GM21717 (cell line): ENCODE measurements at regions not wholly inside any gene's neighbourhood (a gene's known extent, or its start where the extent isn't known, plus 50 kb on each side); places are given as distances from the start of the nearest gene placed in this dataset.
"Not testable (repeated sequence)": the region's sequence is repeated elsewhere in the genome, so short reads cannot be mapped to it uniquely, and the experiment has no call there.

ENCODE experiments used
- ATAC-seq: cut with Tn5 transposase; IDR thresholded peaks from one replicate; pipeline ENCODE4 v1.9.1; 2021; ENCODE audit warnings: mild to moderate bottlenecking, moderate library complexity; ENCODE audit not compliant: unreplicated experiment

GRCh38 chr5:29039994-29040393, 2001.6 kb upstream of the CDH9 start:
- ATAC-seq, result no peak

- no peak for ATAC-seq
Observed at GRCh38 chr5:29037716-29038115, 1999.3 kb upstream of the CDH9 start.

GRCh38 chr5:29024052-29024451, 1985.7 kb upstream of the CDH9 start:
- ATAC-seq, result no peak

GRCh38 chr5:29023541-29023940, 1985.2 kb upstream of the CDH9 start:
- no peak for ATAC-seq

- ATAC-seq, result no peak
Observed at GRCh38 chr5:29017501-29017900, 1979.1 kb upstream of the CDH9 start.

DNA sequence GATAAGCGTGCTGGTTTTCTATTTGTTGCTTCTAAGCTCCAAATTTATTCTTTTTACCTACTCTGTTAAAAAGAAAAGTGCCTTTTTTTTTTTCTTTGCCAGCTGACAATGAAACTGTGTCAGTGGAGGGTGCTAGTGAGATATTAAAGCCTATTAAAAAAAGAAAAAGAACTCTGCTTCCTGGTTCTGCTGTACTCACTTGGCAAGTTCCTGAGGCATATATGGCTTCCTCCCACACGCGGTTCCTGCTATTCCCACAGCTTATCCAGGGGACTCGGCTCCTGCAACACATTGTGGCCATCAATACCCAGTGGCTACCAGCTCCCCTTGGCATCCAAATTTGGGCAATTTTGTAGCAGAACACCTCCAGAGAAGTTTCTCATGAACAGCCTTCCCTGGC, 1977.7 kb upstream of the CDH9 start:
- ATAC-seq, result no peak

GRCh38 chr5:29015523-29015922, 1977.1 kb upstream of the CDH9 start:
- no peak for ATAC-seq

DNA sequence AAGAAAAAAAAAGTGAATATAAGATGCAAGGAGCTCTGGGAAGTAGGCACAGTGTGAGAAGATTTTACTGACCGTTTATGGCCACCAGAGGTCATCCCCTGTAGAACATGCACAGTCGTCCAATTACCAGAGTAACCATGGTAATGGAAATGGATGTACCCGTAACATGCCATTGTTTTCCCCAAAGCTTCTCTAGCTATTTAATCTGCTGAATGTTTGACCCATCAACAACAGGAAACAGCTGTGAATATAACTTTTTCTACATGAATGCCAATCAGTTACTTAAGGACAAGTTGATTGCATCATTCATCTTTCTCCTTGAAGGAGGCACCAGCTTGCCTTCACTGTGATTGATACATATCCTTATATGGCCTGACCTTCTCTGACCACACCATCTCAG, 1967.0 kb upstream of the CDH9 start:
- no peak for ATAC-seq

DNA sequence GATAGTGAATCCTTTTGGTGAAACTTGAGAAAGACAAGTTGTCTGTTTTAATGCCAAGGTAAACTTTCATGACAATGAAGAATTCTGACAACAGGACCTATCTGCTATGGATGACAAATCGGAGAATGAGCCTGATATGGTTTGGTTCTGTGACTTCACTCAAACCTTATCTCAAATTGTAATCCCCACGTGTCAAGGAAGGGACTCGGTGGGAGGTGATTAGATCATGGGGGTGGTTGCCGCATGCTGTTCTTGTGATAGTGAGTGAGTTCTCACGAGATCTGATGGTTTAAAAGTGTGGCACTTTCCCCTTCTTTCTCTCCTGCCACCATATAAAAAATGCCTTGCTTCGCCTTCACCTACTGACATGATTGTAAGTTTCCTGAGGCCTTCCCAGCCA, 1964.1 kb upstream of the CDH9 start:
- no peak for ATAC-seq

- no peak for ATAC-seq
Observed at GRCh38 chr5:29001666-29002065, 1963.3 kb upstream of the CDH9 start.

DNA sequence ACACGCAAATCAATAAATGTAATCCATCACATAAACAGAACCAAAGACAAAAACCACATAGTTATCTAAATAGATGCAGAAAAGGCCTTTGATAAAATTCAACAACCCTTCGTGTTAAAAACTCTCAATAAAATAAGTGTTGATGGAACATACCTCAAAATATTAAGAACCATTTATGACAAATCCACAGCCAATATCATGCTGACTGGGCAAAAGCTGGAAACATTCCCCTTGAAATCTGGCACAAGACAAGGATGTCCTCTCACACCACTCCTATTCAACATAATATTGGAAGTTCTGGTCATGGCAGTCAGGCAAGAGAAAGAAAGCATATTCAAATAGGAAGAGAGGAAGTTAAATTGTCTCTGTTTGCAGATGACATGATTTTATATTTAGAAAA, 1946.3 kb upstream of the CDH9 start:
- no peak for ATAC-seq

- ATAC-seq, result no peak
Observed at GRCh38 chr5:28975508-28975907, 1937.1 kb upstream of the CDH9 start.

GRCh38 chr5:28967848-28968247, 1929.5 kb upstream of the CDH9 start:
- ATAC-seq, result no peak

DNA sequence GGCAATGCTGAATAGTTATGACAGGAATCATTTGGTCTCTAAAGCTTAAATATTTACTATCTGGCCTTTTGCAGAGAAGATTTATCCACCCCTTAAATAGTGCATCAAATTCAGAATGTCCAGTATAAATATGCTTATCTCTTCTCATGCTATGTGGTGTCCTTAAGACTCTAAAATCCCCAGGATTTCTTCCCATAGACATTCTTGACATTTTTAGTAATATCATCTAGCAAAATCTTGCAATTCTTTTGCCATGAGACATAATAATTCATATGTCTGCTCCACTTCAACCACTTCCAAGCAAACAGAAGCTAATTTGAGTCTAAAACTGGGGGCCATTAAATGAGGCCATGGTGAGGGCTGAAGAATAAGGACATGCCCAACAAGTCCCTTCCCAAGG, 1923.4 kb upstream of the CDH9 start:
- ATAC-seq, result no peak

DNA sequence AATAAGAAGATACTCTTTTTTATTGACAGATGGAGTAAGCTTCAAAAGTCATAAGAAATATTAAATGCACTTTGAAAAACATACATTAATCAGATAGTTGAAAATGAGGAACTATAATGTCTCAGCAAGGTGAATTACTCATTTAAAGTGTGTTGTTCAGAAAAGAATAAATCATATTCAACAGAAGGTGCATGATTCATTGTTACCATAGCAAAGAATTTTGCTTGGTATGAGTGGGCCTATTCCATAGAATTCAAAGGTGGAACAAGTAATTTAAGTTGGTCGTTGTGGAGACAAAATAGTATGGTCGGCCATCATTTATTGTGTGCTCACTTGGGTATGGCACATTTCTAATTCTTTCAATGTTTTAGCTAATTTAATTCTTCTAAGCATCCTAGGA, 1920.2 kb upstream of the CDH9 start:
- ATAC-seq, result no peak

DNA sequence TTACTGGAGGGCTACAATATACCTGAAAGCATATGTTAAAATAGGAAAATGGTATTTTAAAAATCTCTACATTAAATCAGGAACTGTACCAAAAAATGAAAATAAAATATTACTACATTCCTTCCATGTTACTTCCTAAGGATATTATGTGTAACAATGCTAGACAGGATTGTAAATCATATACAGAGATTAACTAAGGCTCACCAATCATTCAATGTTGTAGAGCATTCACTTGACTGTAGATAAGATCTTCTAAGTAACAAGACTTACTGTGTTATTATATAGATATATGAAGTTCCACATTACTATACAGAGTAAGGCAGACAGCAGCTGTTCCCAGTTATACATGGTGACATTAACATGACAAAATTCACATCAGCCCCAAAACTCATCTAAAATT, 1919.1 kb upstream of the CDH9 start:
- no peak for ATAC-seq

DNA sequence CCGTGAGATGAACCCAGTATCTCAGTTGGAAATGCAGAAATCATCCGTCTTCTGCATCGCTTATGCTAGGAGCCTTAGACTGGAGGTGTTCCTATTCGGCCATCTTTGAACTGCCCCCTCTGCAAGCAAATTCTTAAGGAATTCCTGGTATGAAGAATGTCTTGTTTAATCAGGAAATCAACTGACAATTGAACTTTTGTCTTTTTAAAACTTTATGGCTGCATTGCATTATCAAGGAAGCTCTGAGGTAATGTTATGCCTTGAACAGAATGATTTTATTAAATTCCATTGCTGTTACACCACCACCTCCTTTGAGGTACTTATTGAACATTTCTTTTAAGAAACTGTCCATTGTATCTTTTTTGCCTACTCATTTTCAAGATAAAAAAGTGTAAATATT, 1915.7 kb upstream of the CDH9 start:
- no peak for ATAC-seq

- ATAC-seq, result no peak
Observed at GRCh38 chr5:28947865-28948264, 1909.5 kb upstream of the CDH9 start.

GRCh38 chr5:28945859-28946258, 1907.5 kb upstream of the CDH9 start:
- ATAC-seq, result no peak

- ATAC-seq, result not testable (repeated sequence)
Observed at GRCh38 chr5:28929366-28929765, 1891.0 kb upstream of the CDH9 start.

DNA sequence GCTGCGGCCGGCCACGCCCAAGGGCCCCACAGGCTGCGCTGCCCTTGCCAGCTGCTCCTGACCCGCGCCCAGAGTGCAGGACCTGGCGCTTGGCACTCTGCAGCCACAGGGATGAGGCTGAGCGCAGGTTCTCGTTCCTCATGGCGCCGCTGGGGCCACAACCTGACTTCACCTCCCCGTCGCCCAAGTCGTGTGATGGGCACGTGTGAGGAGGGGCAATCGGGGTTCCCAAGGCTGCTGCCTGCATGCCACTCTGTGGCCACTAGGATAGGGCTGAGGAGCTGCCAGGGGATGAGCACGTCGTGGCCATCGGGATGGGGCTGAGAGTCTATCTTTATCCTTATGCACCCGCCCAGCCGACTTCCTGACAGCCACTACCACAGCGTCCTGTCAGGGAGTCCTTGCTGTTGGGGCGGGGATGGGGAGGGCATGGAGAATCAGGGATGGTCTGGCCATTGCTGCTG, 1890.0 kb upstream of the CDH9 start:
- ATAC-seq, result not testable (repeated sequence)

DNA sequence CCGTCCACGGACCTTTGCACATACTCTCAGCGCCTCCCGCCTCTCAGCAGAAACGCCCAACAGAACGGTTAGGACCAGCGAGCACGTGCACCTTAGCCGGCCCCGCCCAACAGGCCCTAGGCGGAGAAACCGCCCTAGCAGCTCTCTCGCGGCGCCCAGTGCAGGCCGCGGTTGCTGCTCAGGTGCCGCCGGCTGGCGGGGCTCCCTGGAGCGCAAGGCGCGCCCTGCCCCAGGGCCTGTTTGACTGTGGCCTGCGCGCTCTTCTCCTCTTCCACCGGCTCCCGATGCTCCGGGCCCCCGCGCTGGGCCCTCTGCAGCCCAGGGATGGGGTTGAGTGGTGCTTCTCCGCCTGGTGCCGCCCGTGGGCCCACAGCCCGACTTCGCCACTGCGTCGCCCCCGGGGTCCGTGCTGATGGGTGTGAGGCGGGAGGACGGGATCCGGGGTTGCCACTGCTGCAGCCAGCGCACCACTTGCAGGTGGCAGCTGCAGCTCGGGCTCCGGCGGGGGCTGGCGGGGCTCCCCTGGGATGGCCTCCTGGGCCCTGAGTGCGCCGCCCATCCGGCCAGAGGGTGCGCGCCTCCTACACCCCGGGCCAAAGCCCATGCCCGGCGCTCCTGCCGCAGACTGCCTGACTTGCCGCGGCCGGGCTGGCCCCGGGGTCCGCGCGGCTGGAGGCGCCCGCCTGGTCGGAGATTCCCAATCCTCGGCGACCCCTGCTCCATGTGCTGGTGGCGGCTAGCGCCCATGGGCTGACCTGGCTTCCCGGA, 1889.4 kb upstream of the CDH9 start:
- ATAC-seq, result no peak

DNA sequence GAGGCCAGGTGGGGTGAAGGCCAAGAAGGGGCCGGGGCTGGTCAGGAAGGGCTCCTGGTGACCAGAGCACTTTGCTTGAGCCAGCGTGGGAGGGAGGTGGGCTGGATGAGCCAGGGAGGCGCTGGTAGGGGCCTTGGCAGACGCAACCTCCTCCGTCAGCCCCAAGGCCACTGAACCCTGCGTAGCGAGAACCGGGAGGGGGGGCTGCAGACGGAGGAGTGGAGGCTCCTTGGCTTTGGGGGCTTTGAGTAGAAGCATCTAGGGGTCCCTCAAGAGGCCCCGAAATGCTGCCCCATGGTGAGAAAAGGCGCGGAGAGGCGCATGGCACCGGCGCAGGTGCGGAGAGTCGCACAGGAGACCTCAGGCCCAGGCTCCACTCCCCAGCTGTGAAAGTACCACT, 1888.0 kb upstream of the CDH9 start:
- ATAC-seq, result no peak
